A673 (cell line): ENCODE measurements at regions not wholly inside any gene's neighbourhood (a gene's known extent, or its start where the extent isn't known, plus 50 kb on each side); places are given as distances from the start of the nearest gene placed in this dataset.

Source experiments
- BruUV-seq: library from RNA; stranded (reverse); fragments of 400-500 nt; replicated peaks from 2 replicates; lab custom pipeline; 2021; lab: Mats Ljungman, UMichigan
- CTCF ChIA-PET: fragments of 300-600 bp; sonication (Branson Sonifier 250); formaldehyde crosslinking; loops from one replicate; lab custom pipeline; 2022; ENCODE audit warnings: antibody characterized with exemption; lab: Charles Lee
- POLR2A ChIA-PET: fragments of 300-600 bp; sonication (Branson Sonifier 250); formaldehyde crosslinking; loops from one replicate; lab custom pipeline; 2022; ENCODE audit warnings: antibody characterized with exemption; ENCODE audit not compliant: low non-redundant PET; lab: Charles Lee
- DNase-seq: peaks from one replicate; pipeline ENCODE4 v3.0.0-alpha.2; 2015; ENCODE audit warnings: low spot score
- H3K27ac ChIP-seq: fragments of 200-600 bp; sonication (generic); 2 replicates; pipeline ENCODE4 v1.5.1; 2016; ENCODE audit warnings: mixed run types, low read depth, mild to moderate bottlenecking, mixed read lengths, antibody characterized with exemption, low read length; ENCODE audit not compliant: poor library complexity, severe bottlenecking
- H3K27me3 ChIP-seq: fragments of 200-600 bp; sonication (generic); replicated peaks from 2 replicates; pipeline ENCODE4 v1.6.1; 2017; ENCODE audit warnings: mixed run types, low read depth, mild to moderate bottlenecking, mixed read lengths, antibody characterized with exemption, low read length; ENCODE audit not compliant: insufficient read depth, poor library complexity
- H3K36me3 ChIP-seq: fragments of 200-600 bp; sonication (generic); 2 replicates; pipeline ENCODE4 v1.6.1; 2016; ENCODE audit warnings: mixed run types, mild to moderate bottlenecking, mixed read lengths, antibody characterized with exemption, low read length; ENCODE audit not compliant: insufficient read depth, poor library complexity, severe bottlenecking
- H3K4me1 ChIP-seq: fragments of 200-600 bp; sonication (generic); 2 replicates; pipeline ENCODE4 v1.6.1; 2017; ENCODE audit warnings: mixed run types, mild to moderate bottlenecking, mixed read lengths, antibody characterized with exemption, low read length; ENCODE audit not compliant: insufficient read depth, poor library complexity, severe bottlenecking
- H3K4me3 ChIP-seq: fragments of 200-600 bp; sonication (generic); 2 replicates; pipeline ENCODE4 v1.5.1; 2016; ENCODE audit warnings: low read depth, mixed run types, mild to moderate bottlenecking, mixed read lengths, low read length; ENCODE audit not compliant: poor library complexity, severe bottlenecking
- H3K9me3 ChIP-seq: fragments of 200-600 bp; sonication (generic); 2 replicates; pipeline ENCODE4 v1.6.1; 2016; ENCODE audit warnings: mixed run types, low read depth, mild to moderate bottlenecking, mixed read lengths, antibody characterized with exemption, low read length; ENCODE audit not compliant: poor library complexity, severe bottlenecking
- CTCF ChIP-seq: fragments of 300-800, 200-600 bp; sonication (generic); conservative IDR thresholded peaks from 2 replicates; pipeline ENCODE4 v1.5.1; 2017; ENCODE audit warnings: low read depth, mild to moderate bottlenecking, antibody characterized with exemption, low read length, moderate library complexity, mixed read lengths
- EZH2 ChIP-seq: fragments of 200-600 bp; sonication (generic); IDR thresholded peaks from 2 replicates; pipeline ENCODE4 v1.6.1; 2017; ENCODE audit warnings: borderline replicate concordance, low read depth, mild to moderate bottlenecking, mixed read lengths, antibody characterized with exemption, low read length; ENCODE audit not compliant: poor library complexity, severe bottlenecking
- intact Hi-C: fragments of 100-400 bp; cut with micrococcal nuclease; formaldehyde crosslinking; loops from one replicate; pipeline ENCODE4 v1.10.0; 2022; ENCODE audit not compliant: unreplicated experiment

- DNase-seq, result no peak
- intact Hi-C loops, result no loop called here
Observed at GRCh38 chr1:216812966-216813365, 89.7 kb upstream of the ESRRG start.

GRCh38 chr1:216809649-216810048 is 86.4 kb upstream of the ESRRG start:
- intact Hi-C loops, result no loop called here
- no peak overlapping the region for H3K27ac ChIP-seq
- ChIA-PET POLR2A (no interaction called here), CTCF (no interaction called here)
- H3K4me1 ChIP-seq, result no peaks in the 10 kb centered on the region
- H3K27me3 ChIP-seq, result peaks cover 23% of the 10 kb centered on the region
- DNase-seq, result no peak
- TF ChIP-seq CTCF, result no peak
- no peak for TF ChIP-seq EZH2
- no peaks in the 10 kb centered on the region for H3K36me3 ChIP-seq
- H3K9me3 ChIP-seq, result no peaks in the 10 kb centered on the region
- no peak overlapping the region for H3K4me3 ChIP-seq
- no TSS peak for BruUV-seq

More at GRCh38 chr1:216812966-216813365, 89.7 kb upstream of the ESRRG start:
- no peaks in the 10 kb centered on the region for H3K9me3 ChIP-seq
- no peaks in the 10 kb centered on the region for H3K4me1 ChIP-seq
- peaks cover 40% of the 10 kb centered on the region for H3K27me3 ChIP-seq
- no peaks in the 10 kb centered on the region for H3K36me3 ChIP-seq
- TF ChIP-seq CTCF (no peak), EZH2 (no peak)
- BruUV-seq, result no TSS peak
- POLR2A ChIA-PET, result no interaction called here
- CTCF ChIA-PET, result no interaction called here
- no peak overlapping the region for H3K27ac ChIP-seq
- H3K4me3 ChIP-seq, result no peak overlapping the region

- H3K9me3 ChIP-seq, result no peaks in the 10 kb centered on the region
- no peak overlapping the region for H3K4me3 ChIP-seq
- H3K4me1 ChIP-seq, result no peaks in the 10 kb centered on the region
- H3K27ac ChIP-seq, result no peak overlapping the region
- no peaks in the 10 kb centered on the region for H3K36me3 ChIP-seq
- ChIA-PET POLR2A (no interaction called here), CTCF (no interaction called here)
- H3K27me3 ChIP-seq, result peaks cover 23% of the 10 kb centered on the region
- no peak for DNase-seq
- TF ChIP-seq CTCF (no peak), EZH2 (no peak)
- BruUV-seq, result no TSS peak
- intact Hi-C loops, result no loop called here
Observed at GRCh38 chr1:216807696-216808095, 84.5 kb upstream of the ESRRG start.
